Stomach (tissue), 8 donors: ENCODE measurements at regions not wholly inside any gene's neighbourhood (a gene's known extent, or its start where the extent isn't known, plus 50 kb on each side); places are given as distances from the start of the nearest gene placed in this dataset.
A peak's percentile ranks its signal among the peaks of the same experiment; 100 is the strongest.

Source experiments
- DNase-seq, 2 donors: peaks; one replicate each; pipeline versions ENCODE4 v3.0.0 to v3.0.0-alpha.2; 2013 to 2019
- H3K27ac ChIP-seq, 5 donors: fragments of 200-600 bp in 4 of 5; sonication (generic) in 4 of 5; one replicate each; pipeline ENCODE4 v1.5.1; 2013 to 2019; ENCODE audit warnings: mild to moderate bottlenecking in 1 of 5, moderate library complexity in 1 of 5
- H3K27me3 ChIP-seq, 3 donors: fragments of 200-600 bp; sonication (generic); one replicate each; pipeline ENCODE4 v1.5.1; 2017 to 2019; ENCODE audit warnings: mixed run types in 1 of 3
- H3K36me3 ChIP-seq, 4 donors: fragments of 200-600 bp; sonication (generic); 1 replicate in 3 of 4; 2 replicates in 1 of 4; pipeline ENCODE4 v1.5.1; 2016 to 2019
- H3K4me1 ChIP-seq, 4 donors: fragments of 200-600 bp; sonication (generic); one replicate each; pipeline ENCODE4 v1.5.1; 2016 to 2019
- H3K4me3 ChIP-seq, 4 donors: fragments of 200-600 bp; sonication (generic) in 3 of 4; one replicate each; pipeline ENCODE4 v1.5.1; 2016 to 2019; ENCODE audit warnings: mild to moderate bottlenecking in 1 of 4
- H3K9me3 ChIP-seq, 4 donors: fragments of 200-600 bp; sonication (generic); one replicate each; pipeline ENCODE4 v1.5.1; 2016 to 2019
- EP300 ChIP-seq: sonication (generic); formaldehyde crosslinking; IDR thresholded peaks from one replicate; pipeline ENCODE4 v1.6.1; 2017; ENCODE audit warnings: antibody characterized with exemption
- POLR2A ChIP-seq, 4 donors: fragments of 450-650 bp; IDR thresholded peaks; one replicate each; pipeline ENCODE4 v1.6.1; 2016; ENCODE audit warnings: antibody characterized with exemption in 4 of 4, control low read depth in 2 of 4, mild to moderate bottlenecking in 1 of 4, moderate library complexity in 1 of 4
- POLR2AphosphoS5 ChIP-seq, 3 donors: sonication (generic); formaldehyde crosslinking; IDR thresholded peaks; one replicate each; pipeline ENCODE4 v1.6.1; 2016; ENCODE audit warnings: antibody characterized with exemption in 3 of 3
- WGBS, 5 donors: extraction: QIAGEN DNeasy Blood & Tissue Kit in 3 of 5; methylation state at CpG; one replicate each; pipeline versions ENCODE4 v1.1.5 to v1.1.7; 2013 to 2018; 5-methylcytosine and 5-hydroxymethylcytosine counted together
- intact Hi-C: fragments of 100-400 bp; cut with DNase I; formaldehyde crosslinking; loops from one replicate; pipeline ENCODE4 v1.15.1; 2023; ENCODE audit warnings: low total_unique reads
- TF ChIP-seq, protein P1 (sequence below), 7 experiments: fragments of 450-650 bp in 4 of 7; fragments of 200-600 bp in 3 of 7; sonication (generic) in 3 of 7; IDR thresholded peaks; one replicate each; pipeline ENCODE4 v1.5.1; 2016 to 2019; ENCODE audit warnings: antibody characterized with exemption in 7 of 7, control low read depth in 2 of 7, mild to moderate bottlenecking in 1 of 7
- donor health status: healthy with polysubstance abuse.
- donor health status: Bipolar disorder and iron deficiency.
- donor health status: healthy.

DNA sequence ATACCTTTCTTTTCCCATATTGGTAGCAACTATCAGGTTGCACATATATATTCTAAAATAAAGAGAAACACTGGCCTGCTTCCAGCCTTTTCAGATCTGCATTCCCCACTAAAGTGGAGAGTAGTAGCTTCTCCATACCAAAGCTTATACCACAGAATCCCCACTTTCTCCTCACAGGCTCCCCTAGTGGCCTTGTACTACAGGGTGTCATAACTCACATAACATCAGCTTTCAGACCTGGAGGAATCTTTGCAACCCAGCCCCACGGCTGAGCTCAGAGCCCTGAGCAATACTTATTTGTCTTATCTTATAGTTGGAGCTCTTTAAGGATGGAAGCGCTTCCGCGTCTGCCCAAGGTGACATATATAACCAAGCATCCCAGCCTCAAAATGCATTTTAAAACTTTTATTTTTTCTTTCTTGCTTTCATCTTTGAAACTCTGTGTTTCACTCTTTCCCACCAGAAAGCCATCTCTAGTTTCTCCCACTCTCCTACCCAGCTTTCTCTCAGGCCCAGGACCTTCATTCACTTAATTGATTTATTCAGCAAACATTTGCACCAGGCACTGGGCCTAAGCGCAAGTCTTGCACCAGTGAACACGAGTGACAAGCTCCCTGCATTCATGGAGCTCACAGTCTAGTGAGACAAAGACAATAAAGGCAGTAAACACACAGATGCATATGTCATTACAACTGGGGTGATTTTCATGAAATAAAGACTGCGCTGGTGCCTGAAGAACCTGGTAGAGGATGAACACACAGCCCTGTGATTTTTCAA lies 254.7 kb downstream of the IPO8 start:
- Histone ChIP-seq H3K4me3 (no peak overlapping the region), H3K36me3 (no peaks in the 10 kb centered on the region), H3K27me3 (no peaks in the 10 kb centered on the region), H3K4me1 (peaks cover 0 to 30% (median 8%) of the 10 kb centered on the region in 4 donors), H3K9me3 (no peaks in the 10 kb centered on the region), H3K27ac (no peak overlapping the region)
- TF ChIP-seq EP300 (no peak), POLR2A (IDR thresholded peaks at IDR 0.05) (no peak), POLR2AphosphoS5 (IDR thresholded peaks at IDR 0.05) (no peak)
- TF ChIP-seq, protein P1, sequence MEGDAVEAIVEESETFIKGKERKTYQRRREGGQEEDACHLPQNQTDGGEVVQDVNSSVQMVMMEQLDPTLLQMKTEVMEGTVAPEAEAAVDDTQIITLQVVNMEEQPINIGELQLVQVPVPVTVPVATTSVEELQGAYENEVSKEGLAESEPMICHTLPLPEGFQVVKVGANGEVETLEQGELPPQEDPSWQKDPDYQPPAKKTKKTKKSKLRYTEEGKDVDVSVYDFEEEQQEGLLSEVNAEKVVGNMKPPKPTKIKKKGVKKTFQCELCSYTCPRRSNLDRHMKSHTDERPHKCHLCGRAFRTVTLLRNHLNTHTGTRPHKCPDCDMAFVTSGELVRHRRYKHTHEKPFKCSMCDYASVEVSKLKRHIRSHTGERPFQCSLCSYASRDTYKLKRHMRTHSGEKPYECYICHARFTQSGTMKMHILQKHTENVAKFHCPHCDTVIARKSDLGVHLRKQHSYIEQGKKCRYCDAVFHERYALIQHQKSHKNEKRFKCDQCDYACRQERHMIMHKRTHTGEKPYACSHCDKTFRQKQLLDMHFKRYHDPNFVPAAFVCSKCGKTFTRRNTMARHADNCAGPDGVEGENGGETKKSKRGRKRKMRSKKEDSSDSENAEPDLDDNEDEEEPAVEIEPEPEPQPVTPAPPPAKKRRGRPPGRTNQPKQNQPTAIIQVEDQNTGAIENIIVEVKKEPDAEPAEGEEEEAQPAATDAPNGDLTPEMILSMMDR (IDR thresholded peaks at IDR 0.05), result no peak
- intact Hi-C loops, result no loop called here
- peak in 1 of 2 donors; percentile 27 for DNase-seq
- 84 to 88% (median 86%) methylated on average over 7 of the region's 7 CpGs for WGBS, 5 donors

DNA sequence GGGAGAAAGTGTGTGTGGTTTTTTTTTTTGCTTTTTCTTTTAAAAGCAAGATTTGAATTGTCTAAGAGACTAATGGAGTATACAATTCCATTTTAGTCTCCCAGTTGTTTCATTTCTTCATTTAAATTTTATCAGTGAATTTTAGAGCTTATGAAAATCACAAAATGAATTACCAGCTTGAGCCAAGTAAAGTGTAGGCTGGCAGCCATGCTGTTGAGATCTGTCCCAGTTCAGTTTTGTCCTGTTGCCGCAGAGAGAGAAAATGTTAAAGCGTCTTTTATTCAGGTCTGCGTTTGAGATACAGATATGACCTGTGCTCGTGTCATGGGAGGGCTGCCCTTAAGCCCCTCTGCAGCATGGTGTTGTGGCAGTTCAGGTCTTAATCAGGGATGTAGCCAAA lies 256.5 kb downstream of the IPO8 start:
- no peaks in the 10 kb centered on the region for H3K9me3 ChIP-seq
- 79 to 94% (median 82%) methylated on average over 4 of the region's 4 CpGs for WGBS, 5 donors
- TF ChIP-seq POLR2A (IDR thresholded peaks at IDR 0.05) (no peak), EP300 (no peak), POLR2AphosphoS5 (IDR thresholded peaks at IDR 0.05) (no peak)
- TF ChIP-seq, protein P1 (IDR thresholded peaks at IDR 0.05), result no peak
- intact Hi-C loops, result no loop called here
- H3K4me1 ChIP-seq, result peaks cover 0 to 30% (median 8%) of the 10 kb centered on the region in 4 donors
- no peak overlapping the region for H3K4me3 ChIP-seq
- H3K27me3 ChIP-seq, result no peaks in the 10 kb centered on the region
- H3K36me3 ChIP-seq, result no peaks in the 10 kb centered on the region
- H3K27ac ChIP-seq, result no peak overlapping the region
- DNase-seq, result no peak

- H3K9me3 ChIP-seq, result no peaks in the 10 kb centered on the region
- peaks cover 0 to 30% (median 8%) of the 10 kb centered on the region in 4 donors for H3K4me1 ChIP-seq
- TF ChIP-seq EP300, result no peak
- no peak for TF ChIP-seq POLR2AphosphoS5 (IDR thresholded peaks at IDR 0.05)
- TF ChIP-seq POLR2A (IDR thresholded peaks at IDR 0.05), result no peak
- TF ChIP-seq, protein P1 (IDR thresholded peaks at IDR 0.05), result no peak
- H3K27me3 ChIP-seq, result no peaks in the 10 kb centered on the region
- intact Hi-C loops, result no loop called here
- DNase-seq, result no peak
- H3K27ac ChIP-seq, result no peak overlapping the region
- no peak overlapping the region for H3K4me3 ChIP-seq
- 18 to 50% (median 24%) methylated on average over 1 of the region's 1 CpG for WGBS, 5 donors
- H3K36me3 ChIP-seq, result no peaks in the 10 kb centered on the region
Observed at GRCh38 chr12:30438601-30439041, 257.0 kb downstream of the IPO8 start.

DNA sequence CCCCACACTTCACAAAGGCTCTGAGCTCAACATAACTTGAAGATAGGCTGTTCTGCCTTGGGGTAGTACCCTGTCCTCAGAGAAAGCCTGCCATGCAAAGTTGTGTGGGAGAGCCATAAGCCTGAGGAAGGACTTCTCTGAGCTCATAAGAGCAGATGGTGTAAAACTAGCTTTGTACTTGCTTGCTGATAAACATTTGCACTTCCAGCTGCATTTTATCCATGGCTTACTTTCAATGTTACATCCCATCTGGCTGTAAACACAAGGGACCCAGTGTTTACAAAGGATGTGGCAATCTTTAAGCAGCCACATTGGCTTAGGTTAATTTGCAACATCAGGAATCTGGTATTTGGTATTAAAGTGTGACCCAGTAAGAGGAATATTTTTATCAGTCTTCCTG lies 258.1 kb downstream of the IPO8 start:
- peak in 1 of 2 donors; percentile 52 for DNase-seq
- intact Hi-C loops, result no loop called here
- Histone ChIP-seq H3K4me1 (peaks cover 0 to 30% (median 8%) of the 10 kb centered on the region in 4 donors), H3K27me3 (no peaks in the 10 kb centered on the region), H3K4me3 (no peak overlapping the region), H3K36me3 (no peaks in the 10 kb centered on the region), H3K27ac (peak overlapping the region in 2 of 5 donors; percentile 64 to 69), H3K9me3 (no peaks in the 10 kb centered on the region)
- TF ChIP-seq POLR2AphosphoS5 (IDR thresholded peaks at IDR 0.05) (peak; percentile 42 to 89 (median 86)), POLR2A (IDR thresholded peaks at IDR 0.05) (no peak), EP300 (no peak)
- TF ChIP-seq, protein P1 (IDR thresholded peaks at IDR 0.05), result no peak
